A549 (cell line): ENCODE measurements at regions not wholly inside any gene's neighbourhood (a gene's known extent, or its start where the extent isn't known, plus 50 kb on each side); places are given as distances from the start of the nearest gene placed in this dataset.

ENCODE experiments used
- BHLHE40 ChIP-seq: IDR thresholded peaks from 2 replicates; pipeline ENCODE4 v1.6.1; 2012; ENCODE audit warnings: low read depth, low read length, inconsistent platforms
- EP300 ChIP-seq, 2 experiments: fragments of >200 bp; sonication (Bioruptor Twin); formaldehyde crosslinking; IDR thresholded peaks; 2 replicates in 1 of 2; 3 replicates in 1 of 2; pipeline ENCODE4 v1.6.1; 2016 to 2017
- FOXS1 ChIP-seq: fragments of 250-450 bp; sonication (Bioruptor Pico); IDR thresholded peaks from 2 replicates; pipeline ENCODE4 v1.5.0; 2020; ENCODE audit warnings: mild to moderate bottlenecking, moderate library complexity
- GATA3 ChIP-seq: IDR thresholded peaks from 2 replicates; pipeline ENCODE4 v1.6.1; 2012; ENCODE audit warnings: borderline replicate concordance
- JUN ChIP-seq, 2 experiments: fragments of >200 bp; sonication (Bioruptor Twin); formaldehyde crosslinking; IDR thresholded peaks; 2 replicates in 1 of 2; 3 replicates in 1 of 2; pipeline ENCODE4 v1.6.1; 2016 to 2017
- JUNB ChIP-seq: fragments of >200 bp; sonication (Bioruptor Twin); formaldehyde crosslinking; IDR thresholded peaks from 2 replicates; pipeline ENCODE4 v1.6.1; 2016
- POLR2A ChIP-seq: IDR thresholded peaks from 2 replicates; pipeline ENCODE4 v1.6.1; 2012; ENCODE audit warnings: mild to moderate bottlenecking, low read length
- RAD21 ChIP-seq, 2 experiments: fragments of >200 bp in 1 of 2; sonication (Bioruptor Twin) in 1 of 2; formaldehyde crosslinking in 1 of 2; IDR thresholded peaks in 1 of 2; conservative IDR thresholded peaks in 1 of 2; 2 replicates in 1 of 2; 3 replicates in 1 of 2; pipeline ENCODE4 v1.6.1; 2012 to 2018; ENCODE audit warnings: inconsistent platforms in 1 of 2
- USF2 ChIP-seq: fragments of 450-650 bp; IDR thresholded peaks from 2 replicates; pipeline ENCODE4 v1.6.1; 2014; ENCODE audit warnings: antibody characterized with exemption
- ZSCAN20 ChIP-seq: fragments of 250-450 bp; sonication (Bioruptor Pico); IDR thresholded peaks from 2 replicates; pipeline ENCODE4 v1.8.0; 2022; ENCODE audit warnings: mild to moderate bottlenecking, moderate library complexity
- TF ChIP-seq, protein P1 (sequence below): fragments of >200 bp; sonication (Bioruptor Twin); formaldehyde crosslinking; IDR thresholded peaks from 3 replicates; pipeline ENCODE4 v1.5.1; 2016
- TF ChIP-seq, protein P2 (sequence below): IDR thresholded peaks from 2 replicates; pipeline ENCODE4 v1.6.1; 2012
- TF ChIP-seq, protein P3 (sequence below): IDR thresholded peaks from 2 replicates; pipeline ENCODE4 v1.6.1; 2012

DNA sequence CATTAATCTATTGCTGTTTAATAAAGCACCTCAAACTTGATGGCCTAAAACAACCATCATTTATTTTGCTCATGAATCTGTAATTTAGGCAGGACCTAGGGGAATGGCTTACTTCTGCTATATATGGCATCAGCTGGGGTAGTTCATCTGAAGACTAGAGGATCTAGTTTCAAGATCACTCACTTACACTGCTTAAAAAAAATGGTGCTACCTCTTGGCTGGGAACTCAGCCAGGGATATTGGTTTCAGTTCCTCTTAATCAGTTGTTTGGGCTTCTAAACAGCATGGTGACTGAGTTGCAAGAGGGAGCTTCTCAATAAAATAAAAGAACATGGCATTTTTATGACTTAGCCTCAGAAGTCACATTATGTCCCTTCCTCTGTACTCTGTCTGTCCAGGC, 142.0 kb downstream of the FAM114A2 start:
- no peak for TF ChIP-seq POLR2A
- no peak for TF ChIP-seq EP300 (IDR thresholded peaks at IDR 0.05)
- TF ChIP-seq, protein P1, sequence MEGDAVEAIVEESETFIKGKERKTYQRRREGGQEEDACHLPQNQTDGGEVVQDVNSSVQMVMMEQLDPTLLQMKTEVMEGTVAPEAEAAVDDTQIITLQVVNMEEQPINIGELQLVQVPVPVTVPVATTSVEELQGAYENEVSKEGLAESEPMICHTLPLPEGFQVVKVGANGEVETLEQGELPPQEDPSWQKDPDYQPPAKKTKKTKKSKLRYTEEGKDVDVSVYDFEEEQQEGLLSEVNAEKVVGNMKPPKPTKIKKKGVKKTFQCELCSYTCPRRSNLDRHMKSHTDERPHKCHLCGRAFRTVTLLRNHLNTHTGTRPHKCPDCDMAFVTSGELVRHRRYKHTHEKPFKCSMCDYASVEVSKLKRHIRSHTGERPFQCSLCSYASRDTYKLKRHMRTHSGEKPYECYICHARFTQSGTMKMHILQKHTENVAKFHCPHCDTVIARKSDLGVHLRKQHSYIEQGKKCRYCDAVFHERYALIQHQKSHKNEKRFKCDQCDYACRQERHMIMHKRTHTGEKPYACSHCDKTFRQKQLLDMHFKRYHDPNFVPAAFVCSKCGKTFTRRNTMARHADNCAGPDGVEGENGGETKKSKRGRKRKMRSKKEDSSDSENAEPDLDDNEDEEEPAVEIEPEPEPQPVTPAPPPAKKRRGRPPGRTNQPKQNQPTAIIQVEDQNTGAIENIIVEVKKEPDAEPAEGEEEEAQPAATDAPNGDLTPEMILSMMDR = no peak
- TF ChIP-seq RAD21 (conservative IDR thresholded peaks at IDR 0.05 in 1 of 2, IDR thresholded peaks at IDR 0.05 in 1 of 2) = no peak
- TF ChIP-seq, protein P2, sequence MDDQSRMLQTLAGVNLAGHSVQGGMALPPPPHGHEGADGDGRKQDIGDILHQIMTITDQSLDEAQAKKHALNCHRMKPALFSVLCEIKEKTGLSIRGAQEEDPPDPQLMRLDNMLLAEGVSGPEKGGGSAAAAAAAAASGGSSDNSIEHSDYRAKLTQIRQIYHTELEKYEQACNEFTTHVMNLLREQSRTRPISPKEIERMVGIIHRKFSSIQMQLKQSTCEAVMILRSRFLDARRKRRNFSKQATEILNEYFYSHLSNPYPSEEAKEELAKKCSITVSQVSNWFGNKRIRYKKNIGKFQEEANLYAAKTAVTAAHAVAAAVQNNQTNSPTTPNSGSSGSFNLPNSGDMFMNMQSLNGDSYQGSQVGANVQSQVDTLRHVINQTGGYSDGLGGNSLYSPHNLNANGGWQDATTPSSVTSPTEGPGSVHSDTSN = no peak
- TF ChIP-seq FOXS1 = no peak
- TF ChIP-seq ZSCAN20 (CRISPR knock-in tag) = no peak
- TF ChIP-seq, protein P3, sequence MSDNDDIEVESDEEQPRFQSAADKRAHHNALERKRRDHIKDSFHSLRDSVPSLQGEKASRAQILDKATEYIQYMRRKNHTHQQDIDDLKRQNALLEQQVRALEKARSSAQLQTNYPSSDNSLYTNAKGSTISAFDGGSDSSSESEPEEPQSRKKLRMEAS = no peak
- no peak for TF ChIP-seq BHLHE40
- no peak for TF ChIP-seq USF2
- no peak for TF ChIP-seq JUN (IDR thresholded peaks at IDR 0.05)
- TF ChIP-seq JUNB = no peak
- TF ChIP-seq GATA3 = no peak
